OCI-LY1 (cell line): ENCODE measurements at regions not wholly inside any gene's neighbourhood (a gene's known extent, or its start where the extent isn't known, plus 50 kb on each side); places are given as distances from the start of the nearest gene placed in this dataset.

ENCODE experiments used
- H2AFZ ChIP-seq: fragments of 200-600 bp; sonication (generic), shearing (Covaris generic); 2 replicates; pipeline ENCODE4 v1.6.0; 2014; ENCODE audit warnings: antibody characterized with exemption, mild to moderate bottlenecking, low read length
- H3F3A ChIP-seq: fragments of 200-600 bp; sonication (generic), shearing (Covaris generic); 2 replicates; pipeline ENCODE4 v1.6.0; 2014; ENCODE audit warnings: mild to moderate bottlenecking, antibody characterized with exemption, low read length, moderate library complexity; ENCODE audit not compliant: insufficient read depth
- H3K27ac ChIP-seq: fragments of 200-600 bp; sonication (generic); 2 replicates; pipeline ENCODE4 v1.5.1; 2014; ENCODE audit warnings: low read length, mixed run types, mild to moderate bottlenecking, low read depth; ENCODE audit not compliant: poor library complexity, severe bottlenecking
- H3K27me3 ChIP-seq: fragments of 200-600 bp; sonication (generic); 2 replicates; pipeline ENCODE4 v1.6.0; 2014; ENCODE audit warnings: antibody characterized with exemption, mild to moderate bottlenecking, low read length, moderate library complexity; ENCODE audit not compliant: insufficient read depth
- H3K36me3 ChIP-seq: fragments of 200-600 bp; sonication (generic); 2 replicates; pipeline ENCODE4 v1.6.1; 2014; ENCODE audit warnings: mild to moderate bottlenecking, antibody characterized with exemption, low read length, moderate library complexity, mixed read lengths; ENCODE audit not compliant: insufficient read depth
- H3K4me1 ChIP-seq: fragments of 200-600 bp; sonication (generic); 2 replicates; pipeline ENCODE4 v1.5.1; 2014; ENCODE audit warnings: mild to moderate bottlenecking, low read length, moderate library complexity; ENCODE audit not compliant: insufficient read depth, severe bottlenecking
- H3K4me2 ChIP-seq: fragments of 200-600 bp; sonication (generic), shearing (Covaris generic); 2 replicates; pipeline ENCODE4 v1.6.1; 2014; ENCODE audit warnings: low read length
- H3K4me3 ChIP-seq: fragments of 200-600 bp; sonication (generic); 2 replicates; pipeline ENCODE4 v1.5.1; 2014; ENCODE audit warnings: low read length, low read depth, mild to moderate bottlenecking, mixed read lengths; ENCODE audit not compliant: poor library complexity, severe bottlenecking
- H3K79me2 ChIP-seq: fragments of 200-600 bp; shearing (Covaris generic); 2 replicates; pipeline ENCODE4 v1.6.1; 2016; ENCODE audit warnings: mixed run types, low read length, mixed read lengths; ENCODE audit not compliant: insufficient read depth
- H3K9ac ChIP-seq: fragments of 200-600 bp; sonication (generic), shearing (Covaris generic); 2 replicates; pipeline ENCODE4 v1.6.1; 2014; ENCODE audit warnings: mild to moderate bottlenecking, low read length, mixed read lengths
- H3K9me2 ChIP-seq: fragments of 200-600 bp; sonication (generic), shearing (Covaris generic); 2 replicates; pipeline ENCODE4 v1.6.1; 2014; ENCODE audit warnings: low read depth, mild to moderate bottlenecking, low read length, mixed read lengths
- H3K9me3 ChIP-seq: fragments of 200-600 bp; shearing (Covaris generic); 2 replicates; pipeline ENCODE4 v1.6.1; 2014; ENCODE audit warnings: low read length, mixed read lengths
- H4K20me1 ChIP-seq: fragments of 200-600 bp; sonication (generic), shearing (Covaris generic); 2 replicates; pipeline ENCODE4 v1.6.0; 2016; ENCODE audit warnings: mild to moderate bottlenecking, low read length; ENCODE audit not compliant: insufficient read depth
- CTCF ChIP-seq: fragments of 200-600 bp; sonication (generic), shearing (Covaris generic); IDR thresholded peaks from 2 replicates; pipeline ENCODE4 v1.5.1; 2017; ENCODE audit warnings: mild to moderate bottlenecking, antibody characterized with exemption, low read length, moderate library complexity, mixed read lengths
- EZH2 ChIP-seq: fragments of 200-600 bp; sonication (generic), shearing (Covaris generic); IDR thresholded peaks from 2 replicates; pipeline ENCODE4 v1.8.0; 2017; ENCODE audit warnings: borderline replicate concordance, mixed run types, mild to moderate bottlenecking, antibody characterized with exemption, low read length, moderate library complexity, mixed read lengths

- H3K9me3 ChIP-seq: no peaks in the 10 kb centered on the region
Observed at GRCh38 chr6:169983651-169984050, 232.2 kb downstream of the ERMARD start.

GRCh38 chr6:169982461-169983386 lies 231.3 kb downstream of the ERMARD start:
- Histone ChIP-seq H3K27me3 (no peaks in the 10 kb centered on the region), H3K4me3 (no peak overlapping the region), H3K79me2 (no peaks in the 10 kb centered on the region), H3K4me1 (no peaks in the 10 kb centered on the region), H4K20me1 (no peaks in the 10 kb centered on the region), H3K9ac (no peak overlapping the region), H3F3A (no peaks in the 10 kb centered on the region), H3K9me3 (no peaks in the 10 kb centered on the region), H3K36me3 (no peaks in the 10 kb centered on the region), H3K27ac (no peak overlapping the region), H2AFZ (no peak overlapping the region), H3K9me2 (no peaks in the 10 kb centered on the region), H3K4me2 (no peak overlapping the region)
- no peak for TF ChIP-seq CTCF
- no peak for TF ChIP-seq EZH2

More at GRCh38 chr6:169983651-169984050, 232.2 kb downstream of the ERMARD start:
- Histone ChIP-seq H3K9ac (no peak overlapping the region), H3F3A (no peaks in the 10 kb centered on the region), H3K9me2 (no peaks in the 10 kb centered on the region), H3K4me1 (no peaks in the 10 kb centered on the region), H3K27ac (no peak overlapping the region), H3K79me2 (no peaks in the 10 kb centered on the region), H3K36me3 (no peaks in the 10 kb centered on the region), H3K4me3 (no peak overlapping the region), H4K20me1 (no peaks in the 10 kb centered on the region), H2AFZ (no peak overlapping the region), H3K4me2 (no peak overlapping the region), H3K27me3 (no peaks in the 10 kb centered on the region)
- TF ChIP-seq EZH2: no peak
- no peak for TF ChIP-seq CTCF

GRCh38 chr6:169981969-169982368 lies 230.5 kb downstream of the ERMARD start:
- H3K4me1 ChIP-seq: no peaks in the 10 kb centered on the region
- H3K9ac ChIP-seq: no peak overlapping the region
- TF ChIP-seq CTCF (no peak), EZH2 (no peak)
- H3K4me3 ChIP-seq: no peak overlapping the region
- H3K36me3 ChIP-seq: no peaks in the 10 kb centered on the region
- no peaks in the 10 kb centered on the region for H3K9me2 ChIP-seq
- H2AFZ ChIP-seq: no peak overlapping the region
- no peaks in the 10 kb centered on the region for H3K79me2 ChIP-seq
- H3K9me3 ChIP-seq: no peaks in the 10 kb centered on the region
- no peaks in the 10 kb centered on the region for H3K27me3 ChIP-seq
- no peaks in the 10 kb centered on the region for H3F3A ChIP-seq
- H3K27ac ChIP-seq: no peak overlapping the region
- H4K20me1 ChIP-seq: no peaks in the 10 kb centered on the region
- no peak overlapping the region for H3K4me2 ChIP-seq
